B cell (primary cell): ENCODE measurements at regions not wholly inside any gene's neighbourhood (a gene's known extent, or its start where the extent isn't known, plus 50 kb on each side); places are given as distances from the start of the nearest gene placed in this dataset.

Experiments
- EZH2 ChIP-seq: IDR thresholded peaks from 2 replicates; pipeline ENCODE4 v1.6.1; 2012; ENCODE audit warnings: borderline replicate concordance, low read depth, mild to moderate bottlenecking, moderate library complexity, low read length; ENCODE audit not compliant: insufficient read depth, poor library complexity, severe bottlenecking
- TF ChIP-seq, protein P1 (sequence below): fragments of 200-600 bp; IDR thresholded peaks from one replicate; pipeline ENCODE4 v1.8.0; 2022; ENCODE audit warnings: antibody characterized with exemption, mild to moderate bottlenecking

- TF ChIP-seq, protein P1, sequence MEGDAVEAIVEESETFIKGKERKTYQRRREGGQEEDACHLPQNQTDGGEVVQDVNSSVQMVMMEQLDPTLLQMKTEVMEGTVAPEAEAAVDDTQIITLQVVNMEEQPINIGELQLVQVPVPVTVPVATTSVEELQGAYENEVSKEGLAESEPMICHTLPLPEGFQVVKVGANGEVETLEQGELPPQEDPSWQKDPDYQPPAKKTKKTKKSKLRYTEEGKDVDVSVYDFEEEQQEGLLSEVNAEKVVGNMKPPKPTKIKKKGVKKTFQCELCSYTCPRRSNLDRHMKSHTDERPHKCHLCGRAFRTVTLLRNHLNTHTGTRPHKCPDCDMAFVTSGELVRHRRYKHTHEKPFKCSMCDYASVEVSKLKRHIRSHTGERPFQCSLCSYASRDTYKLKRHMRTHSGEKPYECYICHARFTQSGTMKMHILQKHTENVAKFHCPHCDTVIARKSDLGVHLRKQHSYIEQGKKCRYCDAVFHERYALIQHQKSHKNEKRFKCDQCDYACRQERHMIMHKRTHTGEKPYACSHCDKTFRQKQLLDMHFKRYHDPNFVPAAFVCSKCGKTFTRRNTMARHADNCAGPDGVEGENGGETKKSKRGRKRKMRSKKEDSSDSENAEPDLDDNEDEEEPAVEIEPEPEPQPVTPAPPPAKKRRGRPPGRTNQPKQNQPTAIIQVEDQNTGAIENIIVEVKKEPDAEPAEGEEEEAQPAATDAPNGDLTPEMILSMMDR: no peak
- TF ChIP-seq EZH2: no peak
These were observed 189.8 kb downstream of the PLOD2 start for GRCh38 chr3:145971186-145971585.
